AG04450 (cell line): ENCODE measurements at regions not wholly inside any gene's neighbourhood (a gene's known extent, or its start where the extent isn't known, plus 50 kb on each side); places are given as distances from the start of the nearest gene placed in this dataset.

Source experiments
- CTCF ChIA-PET: fragments of 300-600, 350-600 bp; formaldehyde crosslinking; extraction: SDS; loops from one replicate; lab custom pipeline; 2022; ENCODE audit warnings: antibody characterized with exemption, inconsistent platforms; lab: Charles Lee
- POLR2A ChIA-PET: fragments of 350-600 bp; formaldehyde crosslinking; extraction: SDS; loops from one replicate; lab custom pipeline; 2021; ENCODE audit warnings: antibody characterized with exemption, inconsistent platforms; lab: Yijun Ruan, JAX
- DNase-seq: peaks from one replicate; pipeline ENCODE4 v3.0.0-alpha.2; 2011; ENCODE audit warnings: low read depth, low spot score
- H3K27ac ChIP-seq: one replicate; pipeline ENCODE4 v1.5.1; 2012; ENCODE audit warnings: low read depth, low read length, control low read depth
- H3K27me3 ChIP-seq: one replicate; pipeline ENCODE4 v1.6.0; 2012; ENCODE audit warnings: low read length; ENCODE audit not compliant: control insufficient read depth, insufficient read depth
- H3K4me3 ChIP-seq: 2 replicates; pipeline ENCODE4 v1.5.1; 2011; ENCODE audit warnings: mild to moderate bottlenecking, low read depth, low read length, control low read depth
- H3K9me3 ChIP-seq: 2 replicates; pipeline ENCODE4 v1.5.1; 2012; ENCODE audit warnings: low read length; ENCODE audit not compliant: control insufficient read depth, insufficient read depth
- TF ChIP-seq, protein P1 (sequence below): IDR thresholded peaks from 2 replicates; pipeline ENCODE4 v1.5.1; 2011; ENCODE audit warnings: low read depth, low read length, control low read depth, inconsistent platforms

DNA sequence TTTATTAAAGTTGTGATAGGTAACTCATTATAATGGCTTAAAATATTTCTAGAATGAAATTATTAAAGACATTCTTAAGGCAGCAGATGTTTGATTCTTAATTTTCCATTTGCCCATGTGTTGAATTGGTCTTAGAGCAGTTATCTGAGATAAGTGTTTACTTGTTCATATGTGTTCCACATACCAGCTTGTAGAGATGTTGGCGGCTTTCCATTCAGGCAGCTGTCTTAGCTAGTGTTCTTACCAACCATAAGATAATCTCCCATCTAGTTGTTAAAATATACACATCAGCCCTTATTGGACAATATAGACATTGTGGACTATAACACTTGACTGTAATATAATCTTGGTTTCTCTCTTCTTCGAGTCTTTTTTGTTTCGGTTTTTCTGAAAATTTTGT, 1372.9 kb upstream of the ADGRL2 start:
- ChIA-PET CTCF (no interaction called here), POLR2A (no interaction called here)
- H3K9me3 ChIP-seq = no peaks in the 10 kb centered on the region
- H3K27me3 ChIP-seq = no peaks in the 10 kb centered on the region
- TF ChIP-seq, protein P1, sequence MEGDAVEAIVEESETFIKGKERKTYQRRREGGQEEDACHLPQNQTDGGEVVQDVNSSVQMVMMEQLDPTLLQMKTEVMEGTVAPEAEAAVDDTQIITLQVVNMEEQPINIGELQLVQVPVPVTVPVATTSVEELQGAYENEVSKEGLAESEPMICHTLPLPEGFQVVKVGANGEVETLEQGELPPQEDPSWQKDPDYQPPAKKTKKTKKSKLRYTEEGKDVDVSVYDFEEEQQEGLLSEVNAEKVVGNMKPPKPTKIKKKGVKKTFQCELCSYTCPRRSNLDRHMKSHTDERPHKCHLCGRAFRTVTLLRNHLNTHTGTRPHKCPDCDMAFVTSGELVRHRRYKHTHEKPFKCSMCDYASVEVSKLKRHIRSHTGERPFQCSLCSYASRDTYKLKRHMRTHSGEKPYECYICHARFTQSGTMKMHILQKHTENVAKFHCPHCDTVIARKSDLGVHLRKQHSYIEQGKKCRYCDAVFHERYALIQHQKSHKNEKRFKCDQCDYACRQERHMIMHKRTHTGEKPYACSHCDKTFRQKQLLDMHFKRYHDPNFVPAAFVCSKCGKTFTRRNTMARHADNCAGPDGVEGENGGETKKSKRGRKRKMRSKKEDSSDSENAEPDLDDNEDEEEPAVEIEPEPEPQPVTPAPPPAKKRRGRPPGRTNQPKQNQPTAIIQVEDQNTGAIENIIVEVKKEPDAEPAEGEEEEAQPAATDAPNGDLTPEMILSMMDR = no peak
- H3K4me3 ChIP-seq = no peak overlapping the region
- no peak overlapping the region for H3K27ac ChIP-seq
- no peak for DNase-seq

DNA sequence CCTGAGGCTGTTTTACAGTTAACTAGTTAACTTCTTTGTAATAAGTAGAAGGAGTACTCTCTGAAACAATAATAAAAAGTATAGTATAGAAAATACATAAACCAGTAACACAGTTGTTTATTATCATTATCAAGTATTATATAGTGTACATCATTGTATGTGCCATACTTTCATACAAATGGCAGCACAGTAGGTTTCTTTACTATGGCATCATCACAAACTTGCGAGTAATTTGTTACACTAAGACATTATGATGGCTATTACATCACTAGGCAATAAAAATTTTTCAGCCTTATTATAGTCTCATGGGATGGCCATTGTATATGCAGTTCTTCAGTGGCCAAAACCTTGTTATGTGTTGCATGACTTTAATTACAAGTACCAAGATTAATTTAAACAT, 1376.5 kb upstream of the ADGRL2 start:
- ChIA-PET POLR2A (no interaction called here), CTCF (no interaction called here)
- Histone ChIP-seq H3K27ac (no peak overlapping the region), H3K9me3 (no peaks in the 10 kb centered on the region), H3K4me3 (no peak overlapping the region), H3K27me3 (no peaks in the 10 kb centered on the region)
- DNase-seq = no peak
- TF ChIP-seq, protein P1 = no peak

DNA sequence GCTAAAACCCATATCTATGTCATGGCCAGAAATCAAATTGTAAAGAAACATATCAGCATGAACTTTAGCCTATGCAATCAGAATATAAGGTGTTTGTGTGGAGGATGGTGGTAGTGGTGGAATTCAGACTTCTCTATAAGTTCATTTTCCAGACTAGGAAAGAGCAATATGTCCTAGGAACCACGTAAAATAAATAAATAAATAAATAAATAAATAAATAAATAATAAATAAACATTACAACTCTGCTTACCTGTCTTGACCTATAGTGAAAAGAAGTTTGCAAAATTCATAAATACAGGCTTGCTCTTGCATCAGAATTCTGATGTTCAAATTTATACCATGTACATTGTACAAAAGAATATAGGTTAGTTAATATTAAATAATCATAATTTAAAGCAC, 1382.6 kb upstream of the ADGRL2 start:
- ChIA-PET POLR2A (no interaction called here), CTCF (no interaction called here)
- Histone ChIP-seq H3K4me3 (no peak overlapping the region), H3K27ac (no peak overlapping the region), H3K9me3 (no peaks in the 10 kb centered on the region), H3K27me3 (no peaks in the 10 kb centered on the region)
- TF ChIP-seq, protein P1 = no peak
- DNase-seq = no peak

DNA sequence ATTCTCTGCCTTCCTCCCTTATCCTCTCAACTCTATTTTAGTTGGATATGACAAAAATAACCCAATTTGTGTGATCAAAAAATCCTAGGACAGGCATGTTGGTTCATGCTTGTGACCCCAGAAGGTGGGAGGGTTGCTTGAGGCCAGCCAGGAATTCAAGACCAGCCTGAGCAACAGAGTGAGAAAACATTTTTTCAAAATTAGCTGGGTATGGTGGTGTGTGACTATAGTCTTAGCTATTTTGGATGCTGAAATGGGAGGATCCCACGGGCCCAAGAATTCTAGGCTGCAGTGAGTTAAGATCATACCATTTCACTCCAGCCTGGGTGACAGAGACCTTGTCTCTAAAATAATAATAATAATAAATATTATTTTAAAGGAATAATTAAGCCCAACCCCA, 1383.1 kb upstream of the ADGRL2 start:
- H3K4me3 ChIP-seq = no peak overlapping the region
- H3K9me3 ChIP-seq = no peaks in the 10 kb centered on the region
- H3K27me3 ChIP-seq = no peaks in the 10 kb centered on the region
- DNase-seq = peak; percentile 3
- H3K27ac ChIP-seq = no peak overlapping the region
- CTCF ChIA-PET = no interaction called here
- POLR2A ChIA-PET = interaction anchor here (0.7 kb wide), 1 partner anchor 699 kb away, joined by 3 read pairs; no protein-coding TSS in a partner anchor
- TF ChIP-seq, protein P1 = no peak

DNA sequence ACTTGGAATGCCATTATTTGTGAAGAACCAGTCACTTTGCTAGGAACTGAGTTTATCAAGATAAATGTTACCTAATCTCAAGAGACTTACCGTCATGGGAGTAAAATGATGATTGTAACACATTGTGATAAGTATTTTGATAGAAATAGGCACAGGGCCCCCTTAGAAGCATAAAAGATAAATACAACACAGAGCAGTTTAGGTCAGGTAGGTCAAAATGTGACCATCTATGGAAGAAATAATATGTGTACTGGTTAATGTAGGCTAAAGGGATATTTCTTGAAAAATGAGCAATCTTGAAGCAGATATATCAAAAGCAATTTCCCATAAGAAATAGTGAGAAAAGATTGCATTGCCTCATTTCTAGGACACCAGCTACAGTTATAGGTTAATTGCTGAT, 1386.8 kb upstream of the ADGRL2 start:
- Histone ChIP-seq H3K27ac (no peak overlapping the region), H3K9me3 (no peaks in the 10 kb centered on the region), H3K27me3 (no peaks in the 10 kb centered on the region), H3K4me3 (no peak overlapping the region)
- ChIA-PET POLR2A (no interaction called here), CTCF (no interaction called here)
- DNase-seq = no peak
- TF ChIP-seq, protein P1 = no peak
